ENCODE measurements at regions not wholly inside any gene's neighbourhood (a gene's known extent, or its start where the extent isn't known, plus 50 kb on each side); places are given as distances from the start of the nearest gene placed in this dataset.
"Not testable (repeated sequence)": the region's sequence is repeated elsewhere in the genome, so short reads cannot be mapped to it uniquely, and the experiment has no call there.

DNA sequence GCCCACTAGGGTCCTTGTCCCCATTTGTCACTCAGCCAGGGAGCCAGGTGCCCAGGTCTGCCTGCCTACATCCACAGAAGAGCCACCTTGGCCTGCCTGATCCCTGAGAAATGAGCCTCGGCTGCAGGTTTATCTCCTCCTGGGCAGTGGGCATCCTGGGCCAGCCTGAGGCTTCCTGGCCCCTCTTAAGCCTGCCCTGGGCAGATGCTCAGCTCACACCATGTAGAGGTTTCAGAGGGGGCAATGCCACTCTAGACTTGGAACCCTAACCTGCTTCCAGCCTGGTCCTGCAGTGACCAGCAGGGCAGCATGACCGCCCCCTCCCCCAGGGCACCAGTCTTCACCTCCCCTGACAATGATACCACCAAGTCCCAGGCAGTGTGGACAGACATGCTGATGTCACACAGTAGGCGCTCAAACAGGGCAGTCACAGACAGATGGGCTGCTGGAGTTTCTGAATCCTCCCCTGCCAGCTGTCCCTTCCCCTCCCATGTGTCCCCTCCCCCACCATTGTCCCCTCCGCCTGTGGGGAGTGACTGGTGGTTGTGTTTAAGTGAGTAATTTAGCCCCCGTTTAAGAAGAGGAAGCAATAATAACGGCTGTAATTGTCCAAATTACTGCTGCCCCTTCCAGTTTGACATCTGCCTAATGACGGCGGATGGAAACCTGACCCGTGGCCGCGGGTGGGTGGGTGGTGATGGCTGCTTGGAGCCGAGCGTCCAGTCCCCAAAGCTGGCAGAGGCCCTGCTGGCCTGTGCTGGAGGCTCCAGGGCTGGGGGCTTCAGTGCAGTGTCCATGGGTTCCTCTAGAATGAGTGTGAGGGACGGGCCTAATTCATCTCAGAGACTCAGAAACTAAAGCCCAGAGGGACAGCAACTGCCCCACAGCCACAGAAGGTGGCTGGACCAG is 147.7 kb downstream of the BARX1 start:
- Mint-ChIP-seq H3K27me3 (ENCODE audit: low read depth in 3 of 3) (peaks cover 5 to 6% (median 5%) of the 10 kb centered on the region in 3 donors), H3K27ac (no peak overlapping the region), H3K4me3 (no peak overlapping the region), H3K36me3 (no peaks in the 10 kb centered on the region), H3K4me1 (no peaks in the 10 kb centered on the region), H3K9me3 (peaks cover 0 to 4% (median under 1%) of the 10 kb centered on the region in 6 donors)
- no peak for DNase-seq

DNA sequence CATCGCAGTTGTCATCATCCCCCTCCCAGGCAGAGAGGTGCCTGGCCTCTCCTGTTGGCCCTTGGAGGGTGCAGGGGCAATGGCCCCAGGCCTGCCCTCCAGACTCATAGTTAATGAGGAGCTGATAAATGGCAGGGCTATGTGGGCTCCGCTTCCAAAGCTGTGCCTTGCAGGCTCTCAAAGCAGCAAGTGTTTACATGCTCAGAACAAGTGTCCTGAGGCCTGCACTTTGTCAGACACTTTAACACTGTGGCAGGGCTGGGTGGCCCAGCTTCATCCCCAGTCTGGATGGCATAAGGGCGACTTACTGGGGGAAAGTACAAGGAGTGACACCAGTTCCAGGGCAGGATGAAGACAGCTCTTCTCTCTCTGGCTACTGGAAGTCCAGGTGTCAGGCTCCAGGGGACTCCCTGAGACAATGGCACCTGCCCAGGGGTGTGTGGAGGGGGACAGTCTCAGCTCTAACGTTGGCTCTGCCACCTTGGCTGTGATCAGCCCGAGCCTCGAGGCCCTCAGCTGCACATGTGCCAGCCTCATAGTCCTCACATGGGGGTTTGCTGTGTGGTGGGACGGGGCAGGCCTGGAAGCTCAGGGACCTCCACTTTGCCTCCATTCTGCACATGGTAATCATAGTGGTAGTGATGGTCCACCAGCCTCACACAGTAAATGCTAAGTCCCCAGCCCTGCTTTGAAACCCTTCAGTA is 153.4 kb downstream of the BARX1 start:
- Mint-ChIP-seq H3K4me1 (no peaks in the 10 kb centered on the region), H3K36me3 (no peaks in the 10 kb centered on the region), H3K9me3 (peaks cover 0 to 24% (median 6%) of the 10 kb centered on the region in 6 donors), H3K4me3 (no peak overlapping the region), H3K27ac (no peak overlapping the region), H3K27me3 (ENCODE audit: low read depth in 3 of 3) (peaks cover 0 to 20% (median 4%) of the 10 kb centered on the region in 3 donors)
- DNase-seq = no peak

DNA sequence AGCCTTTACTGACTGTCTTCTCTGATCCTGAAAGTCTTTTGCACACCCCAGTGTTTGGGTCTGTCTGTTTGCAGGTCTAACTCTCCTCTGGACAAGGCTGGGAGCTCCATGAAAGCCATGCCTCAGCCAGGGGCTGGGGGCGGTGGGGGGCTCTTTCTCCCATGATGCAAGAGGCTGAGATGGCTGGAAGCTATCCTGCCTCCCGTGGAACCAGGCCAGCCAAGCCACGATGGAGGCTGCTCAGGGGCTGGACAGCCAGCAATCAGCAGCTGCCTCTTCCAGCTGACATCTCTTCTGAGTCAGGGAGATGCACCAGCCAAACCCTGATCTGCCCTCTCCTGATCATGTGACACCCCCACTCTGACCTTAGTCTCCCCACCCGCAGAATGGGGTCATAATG is 154.0 kb downstream of the BARX1 start:
- no peaks in the 10 kb centered on the region for H3K36me3 Mint-ChIP-seq

DNA sequence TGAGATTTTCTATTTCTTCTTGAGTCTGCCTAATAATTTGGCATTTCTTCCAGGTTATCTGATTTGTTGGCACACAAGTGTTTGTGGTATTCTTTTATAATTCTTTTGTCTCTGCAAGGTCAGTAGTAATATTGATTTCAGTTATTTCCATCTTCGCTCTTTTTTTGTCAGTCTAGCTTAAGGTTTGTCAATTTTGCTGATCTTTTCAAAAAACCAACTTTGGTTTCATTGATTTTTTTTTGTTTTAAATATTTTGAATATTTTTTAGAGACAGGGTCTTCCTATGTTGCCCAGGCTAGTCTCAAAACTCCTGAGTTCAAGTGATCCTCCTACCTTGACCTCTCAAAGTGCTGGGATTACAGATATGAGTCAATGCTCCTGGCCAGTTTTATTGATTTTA is 162.8 kb downstream of the BARX1 start:
- Mint-ChIP-seq H3K27me3 (ENCODE audit: low read depth in 3 of 3) (peaks cover 1 to 17% (median 6%) of the 10 kb centered on the region in 3 donors), H3K36me3 (no peaks in the 10 kb centered on the region), H3K4me3 (no peak overlapping the region), H3K9me3 (peaks cover 0 to 4% (median 0%) of the 10 kb centered on the region in 6 donors), H3K4me1 (no peaks in the 10 kb centered on the region), H3K27ac (no peak overlapping the region)
- DNase-seq = no peak

More for the DNA sequence above, 154.0 kb downstream of the BARX1 start:
- H3K27me3 Mint-ChIP-seq (ENCODE audit: low read depth in 3 of 3) = peaks cover 0 to 20% (median 4%) of the 10 kb centered on the region in 3 donors
- H3K9me3 Mint-ChIP-seq = peaks cover 0 to 24% (median 6%) of the 10 kb centered on the region in 6 donors
- H3K4me3 Mint-ChIP-seq = no peak overlapping the region
- H3K27ac Mint-ChIP-seq = no peak overlapping the region
- H3K4me1 Mint-ChIP-seq = no peaks in the 10 kb centered on the region
- no peak for DNase-seq

DNA sequence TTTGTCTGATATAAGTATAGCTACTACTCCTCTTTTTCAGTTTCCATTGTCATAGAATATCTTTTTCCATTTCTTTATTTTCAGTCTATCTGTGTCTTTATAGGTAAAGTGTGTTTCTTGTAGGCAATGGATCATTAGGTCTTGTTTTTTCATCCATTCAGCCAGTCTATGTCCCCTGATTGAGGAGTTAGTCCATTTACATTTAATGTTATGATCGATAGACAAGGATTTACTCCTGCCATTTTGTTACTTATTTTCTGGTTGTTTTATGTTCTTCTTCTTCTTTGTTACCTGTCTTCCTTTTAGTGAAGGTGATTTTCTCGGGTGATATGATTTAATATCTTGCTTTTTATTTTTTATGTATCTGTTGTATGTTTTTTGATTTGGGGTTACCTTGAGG is 169.0 kb downstream of the BARX1 start:
- H3K27me3 Mint-ChIP-seq (ENCODE audit: low read depth in 3 of 3) = peaks cover 1 to 23% (median 7%) of the 10 kb centered on the region in 3 donors
- no peak overlapping the region for H3K27ac Mint-ChIP-seq

DNA sequence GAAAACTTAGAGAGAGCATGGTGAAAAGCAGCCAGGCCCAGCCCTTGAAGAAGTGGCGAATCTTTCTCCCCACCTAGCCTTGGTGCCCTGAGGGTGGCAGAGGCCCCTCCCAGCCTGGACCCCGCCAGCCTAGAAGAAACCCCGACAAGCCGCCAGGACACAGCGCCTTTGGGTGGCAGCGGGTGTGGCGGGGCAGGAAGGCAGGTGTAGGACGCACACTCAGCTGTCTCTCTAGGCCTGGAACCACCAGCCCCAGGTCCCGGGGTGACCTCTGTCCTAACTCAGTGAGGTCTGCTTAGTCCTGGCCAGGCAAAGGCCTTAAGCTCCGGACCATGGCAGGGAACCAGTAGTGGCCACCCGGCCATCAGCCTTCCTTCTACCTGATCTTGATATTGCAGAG is 178.3 kb downstream of the BARX1 start:
- DNase-seq = no peak
- Mint-ChIP-seq H3K27me3 (ENCODE audit: low read depth in 3 of 3) (peaks cover 2 to 7% (median 3%) of the 10 kb centered on the region in 3 donors), H3K4me3 (no peak overlapping the region), H3K36me3 (no peaks in the 10 kb centered on the region), H3K27ac (no peak overlapping the region), H3K4me1 (no peaks in the 10 kb centered on the region), H3K9me3 (no peaks in the 10 kb centered on the region)

More for the DNA sequence above, 169.0 kb downstream of the BARX1 start:
- no peak overlapping the region for H3K4me3 Mint-ChIP-seq
- peaks cover 0 to 7% (median 2%) of the 10 kb centered on the region in 6 donors for H3K9me3 Mint-ChIP-seq
- no peak for DNase-seq
- no peaks in the 10 kb centered on the region for H3K36me3 Mint-ChIP-seq
- H3K4me1 Mint-ChIP-seq = no peaks in the 10 kb centered on the region

DNA sequence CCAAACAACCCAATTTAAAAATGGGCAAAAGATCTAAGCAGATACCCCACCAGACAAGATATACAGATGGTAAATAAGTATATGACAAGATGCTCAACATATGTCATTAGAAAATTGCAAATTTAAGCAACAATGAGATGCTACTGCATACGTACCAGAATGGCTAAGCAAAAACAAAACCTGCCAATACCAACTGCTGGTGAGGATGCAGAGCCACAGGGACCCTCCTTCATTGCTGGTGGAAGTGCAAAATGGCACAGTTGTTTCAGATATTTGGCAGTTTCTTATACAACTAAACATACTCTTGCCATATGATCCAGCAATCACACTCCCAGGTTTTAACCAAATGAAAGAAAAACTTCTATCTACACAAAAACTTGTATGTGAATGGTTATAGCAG is 178.9 kb downstream of the BARX1 start:
- Mint-ChIP-seq H3K9me3 (no peaks in the 10 kb centered on the region), H3K4me1 (no peaks in the 10 kb centered on the region), H3K27me3 (ENCODE audit: low read depth in 3 of 3) (peaks cover 2 to 7% (median 2%) of the 10 kb centered on the region in 3 donors), H3K4me3 (no peak overlapping the region), H3K36me3 (no peaks in the 10 kb centered on the region), H3K27ac (no peak overlapping the region)
- DNase-seq = no peak

DNA sequence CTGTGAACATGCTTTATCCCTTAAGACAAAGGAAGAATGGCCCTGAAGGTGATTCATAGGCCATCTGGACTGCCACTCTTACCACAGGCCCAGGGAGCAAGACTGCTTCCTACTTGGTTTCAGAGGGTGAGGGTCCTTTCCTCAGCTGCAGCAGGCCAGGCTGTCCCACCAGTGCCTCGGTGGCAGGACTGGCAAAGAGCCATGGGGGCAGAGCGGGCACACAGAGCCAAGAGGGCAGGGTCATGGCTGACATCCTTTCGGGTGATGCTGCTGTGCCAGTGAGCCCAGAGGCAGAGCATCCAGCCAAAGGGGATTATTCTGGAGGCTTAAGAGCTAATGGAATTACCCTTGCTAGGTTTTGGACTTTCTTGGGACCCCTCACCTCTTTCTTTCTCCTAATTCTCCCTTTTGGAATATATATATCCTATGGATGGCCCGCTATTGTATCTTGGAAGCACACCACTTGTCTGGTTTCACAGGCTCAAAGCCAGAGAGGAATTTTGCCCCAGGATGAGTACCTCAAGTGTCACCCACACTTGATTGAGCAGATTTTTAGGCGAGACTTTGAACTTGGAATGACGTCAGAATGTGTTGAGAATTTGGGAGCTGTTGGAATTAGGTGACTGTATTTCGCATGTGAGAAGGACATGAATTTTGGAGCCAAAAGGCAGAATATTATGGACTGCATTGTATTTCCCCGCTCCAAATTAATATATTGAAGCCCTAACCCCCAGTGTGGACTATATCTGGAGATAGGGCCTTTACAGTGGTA is 180.6 kb downstream of the BARX1 start:
- H3K9me3 Mint-ChIP-seq = peaks cover 0 to 3% (median 0%) of the 10 kb centered on the region in 6 donors

DNA sequence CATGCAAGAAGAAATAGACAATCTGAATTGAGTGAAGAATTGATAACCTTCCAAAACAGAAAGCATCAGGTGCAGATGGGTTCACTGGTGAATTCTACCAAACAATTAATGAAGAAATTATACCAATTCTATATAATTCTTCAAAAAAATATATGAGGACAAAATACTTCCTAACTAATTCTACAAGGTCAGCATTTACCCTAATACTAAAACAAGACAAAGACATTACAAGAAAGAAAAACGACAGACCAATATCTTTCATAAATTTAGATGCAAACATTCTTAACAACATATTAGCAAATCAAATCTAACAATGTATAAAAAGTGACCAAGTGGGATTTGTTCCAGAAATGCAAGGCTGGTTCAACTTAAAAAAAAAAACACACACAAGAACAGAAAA is 183.9 kb downstream of the BARX1 start:
- Mint-ChIP-seq H3K4me3 (no peak overlapping the region), H3K27me3 (ENCODE audit: low read depth in 3 of 3) (peaks cover 4 to 8% (median 6%) of the 10 kb centered on the region in 3 donors), H3K9me3 (peaks cover 0 to 3% (median 0%) of the 10 kb centered on the region in 6 donors), H3K27ac (no peak overlapping the region), H3K4me1 (no peaks in the 10 kb centered on the region), H3K36me3 (no peaks in the 10 kb centered on the region)
- no peak for DNase-seq

More for the DNA sequence above, 180.6 kb downstream of the BARX1 start:
- Mint-ChIP-seq H3K36me3 (no peaks in the 10 kb centered on the region), H3K27me3 (ENCODE audit: low read depth in 3 of 3) (peaks cover 2 to 5% (median 4%) of the 10 kb centered on the region in 3 donors), H3K4me1 (no peaks in the 10 kb centered on the region), H3K4me3 (no peak overlapping the region), H3K27ac (no peak overlapping the region)
- DNase-seq = no peak

DNA sequence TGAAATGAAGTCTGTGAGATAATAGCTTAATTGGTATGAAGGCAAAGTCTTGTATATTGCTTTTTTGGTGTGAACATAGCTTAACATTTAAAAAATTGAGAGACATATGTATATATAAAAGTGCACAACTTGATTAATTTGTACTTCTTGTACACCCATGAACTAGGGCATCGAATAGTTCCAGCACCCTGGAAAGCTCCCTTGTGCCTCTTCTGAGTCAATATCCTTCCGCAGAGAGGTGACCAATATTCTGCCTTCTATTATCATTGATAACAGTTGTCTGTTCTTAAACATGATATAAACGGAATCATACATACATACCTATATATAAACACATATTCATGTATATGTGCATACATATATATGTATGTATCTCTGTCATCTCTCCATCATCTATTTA is 185.4 kb downstream of the PHF2 start:
- Mint-ChIP-seq H3K4me1 (no peaks in the 10 kb centered on the region), H3K4me3 (no peak overlapping the region), H3K27me3 (ENCODE audit: low read depth in 3 of 3) (peaks cover 3 to 7% (median 4%) of the 10 kb centered on the region in 3 donors), H3K9me3 (peaks cover 0 to 17% (median 5%) of the 10 kb centered on the region in 6 donors), H3K27ac (no peak overlapping the region), H3K36me3 (no peaks in the 10 kb centered on the region)
- DNase-seq = no peak

DNA sequence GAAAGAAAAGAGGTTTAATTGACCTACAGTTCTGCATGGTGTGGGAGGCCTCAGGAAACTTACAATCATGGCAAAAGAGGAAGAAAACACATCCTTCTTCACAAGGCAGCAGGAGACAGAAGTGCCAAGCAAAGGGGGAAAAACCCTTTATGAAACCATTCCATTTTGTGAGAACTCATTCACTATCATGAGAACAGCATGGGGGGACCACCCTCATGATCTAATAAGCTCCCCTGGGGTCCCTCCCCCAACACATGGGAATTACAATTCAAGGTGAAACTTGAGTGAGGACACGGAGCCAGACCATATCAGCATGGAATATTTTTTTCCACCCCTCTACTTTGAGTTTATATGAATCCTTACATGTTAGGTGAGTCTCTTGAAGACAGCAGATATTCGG is 173.7 kb downstream of the PHF2 start:
- Mint-ChIP-seq H3K9me3 (peaks cover 7 to 70% (median 46%) of the 10 kb centered on the region in 6 donors), H3K4me1 (no peaks in the 10 kb centered on the region)

DNA sequence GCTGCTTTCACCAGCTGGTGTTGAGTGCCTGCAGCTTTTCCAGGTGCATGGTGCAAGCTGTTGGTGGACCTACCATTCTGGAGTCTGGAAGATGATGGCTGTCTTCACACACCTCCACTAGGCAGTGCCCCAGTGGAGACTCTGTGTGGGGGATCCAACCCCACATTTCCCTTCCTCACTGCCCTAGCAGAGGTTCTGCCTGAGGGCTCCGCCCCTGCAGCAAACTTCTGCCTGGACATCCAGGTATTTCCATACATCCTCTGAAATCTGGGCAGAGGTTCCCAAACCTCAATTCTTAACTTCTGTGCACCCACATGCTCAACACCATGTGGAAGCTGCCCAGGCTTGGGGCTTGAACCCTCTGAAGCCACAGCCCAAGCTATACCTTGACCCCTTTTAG is 172.4 kb downstream of the PHF2 start:
- H3K36me3 Mint-ChIP-seq = peaks cover 4 to 12% (median 11%) of the 10 kb centered on the region in 3 donors
- not testable (repeated sequence) for H3K27ac Mint-ChIP-seq, DNase-seq, H3K4me3 Mint-ChIP-seq, H3K4me1 Mint-ChIP-seq
- H3K27me3 Mint-ChIP-seq (ENCODE audit: low read depth in 3 of 3) = peaks cover 3 to 11% (median 4%) of the 10 kb centered on the region in 3 donors
- peaks cover 7 to 69% (median 46%) of the 10 kb centered on the region in 6 donors for H3K9me3 Mint-ChIP-seq

More for the DNA sequence above, 173.7 kb downstream of the PHF2 start:
- no peak overlapping the region for H3K4me3 Mint-ChIP-seq
- peaks cover 3 to 14% (median 4%) of the 10 kb centered on the region in 3 donors for H3K27me3 Mint-ChIP-seq (ENCODE audit: low read depth in 3 of 3)
- H3K36me3 Mint-ChIP-seq = peaks cover 4 to 12% (median 11%) of the 10 kb centered on the region in 3 donors
- no peak overlapping the region for H3K27ac Mint-ChIP-seq
- DNase-seq = no peak

DNA sequence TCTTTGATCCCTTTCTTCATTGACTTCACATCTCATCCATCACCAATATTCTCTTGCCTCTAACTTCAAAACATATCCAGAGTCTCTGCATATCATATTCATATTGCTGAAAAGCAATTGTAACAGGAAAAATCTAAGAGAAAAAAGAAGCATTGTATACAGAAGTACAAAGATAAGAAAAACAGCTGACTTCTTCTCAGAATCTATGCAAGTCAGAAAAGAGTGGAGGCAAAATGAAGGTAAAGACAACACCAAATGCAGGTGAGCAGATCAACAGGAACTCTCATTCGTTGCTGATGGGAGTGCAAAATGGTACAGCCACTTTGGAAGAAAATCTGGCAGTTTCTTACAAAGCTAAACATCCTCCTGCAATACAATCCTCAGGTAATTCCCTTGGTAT is 155.6 kb downstream of the PHF2 start:
- Mint-ChIP-seq H3K27ac (peak overlapping the region in 1 of 6 donors; percentile 2), H3K4me3 (no peak overlapping the region), H3K4me1 (no peaks in the 10 kb centered on the region), H3K36me3 (no peaks in the 10 kb centered on the region), H3K27me3 (ENCODE audit: low read depth in 3 of 3) (peaks cover 9 to 16% (median 14%) of the 10 kb centered on the region in 3 donors), H3K9me3 (peaks cover 3 to 22% (median 20%) of the 10 kb centered on the region in 6 donors)
- no peak for DNase-seq
